HuH-7.5 (cell line): ENCODE measurements at regions not wholly inside any gene's neighbourhood (a gene's known extent, or its start where the extent isn't known, plus 50 kb on each side); places are given as distances from the start of the nearest gene placed in this dataset.
"Not testable (repeated sequence)": the region's sequence is repeated elsewhere in the genome, so short reads cannot be mapped to it uniquely, and the experiment has no call there.

Experiments used
- DNase-seq: peaks from one replicate; pipeline ENCODE4 v3.0.0; 2011; ENCODE audit warnings: low spot score

DNA sequence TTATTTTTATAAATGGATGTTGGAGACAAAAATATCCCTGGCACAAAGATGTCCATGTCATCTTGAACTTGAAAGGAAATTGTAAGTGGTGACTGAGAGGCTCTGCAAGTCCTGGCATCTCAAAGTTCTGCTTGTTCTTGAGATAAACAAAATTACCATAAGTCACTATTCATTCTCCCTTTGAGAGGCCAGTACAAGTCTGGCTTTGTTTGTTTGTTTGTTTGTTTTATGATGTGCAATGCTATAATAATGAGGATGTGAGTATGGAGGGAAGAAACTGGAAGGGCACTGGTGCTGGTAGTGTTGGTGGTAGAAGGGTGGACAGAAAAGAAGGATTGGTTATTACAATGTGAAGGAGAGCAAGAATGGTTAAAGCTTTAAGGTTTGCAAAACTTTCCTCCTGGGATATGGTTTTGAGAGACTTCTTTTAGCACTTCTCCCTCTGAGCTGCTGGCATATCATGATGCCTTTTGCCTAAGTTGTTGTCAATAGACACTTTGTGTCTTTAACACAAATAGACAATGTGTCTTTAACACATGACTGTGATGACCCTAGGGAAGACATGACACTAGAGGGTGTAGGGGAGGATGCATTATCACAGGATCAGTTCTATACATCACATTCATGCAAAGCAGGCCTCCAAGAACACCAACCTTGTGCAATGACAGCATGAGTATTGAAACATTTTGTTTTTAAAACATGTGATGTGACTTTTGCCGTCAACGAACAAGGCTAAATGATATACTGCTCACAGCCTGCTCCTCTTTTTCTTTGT, 880.5 kb upstream of the GOT2 start:
- no peak for DNase-seq

DNA sequence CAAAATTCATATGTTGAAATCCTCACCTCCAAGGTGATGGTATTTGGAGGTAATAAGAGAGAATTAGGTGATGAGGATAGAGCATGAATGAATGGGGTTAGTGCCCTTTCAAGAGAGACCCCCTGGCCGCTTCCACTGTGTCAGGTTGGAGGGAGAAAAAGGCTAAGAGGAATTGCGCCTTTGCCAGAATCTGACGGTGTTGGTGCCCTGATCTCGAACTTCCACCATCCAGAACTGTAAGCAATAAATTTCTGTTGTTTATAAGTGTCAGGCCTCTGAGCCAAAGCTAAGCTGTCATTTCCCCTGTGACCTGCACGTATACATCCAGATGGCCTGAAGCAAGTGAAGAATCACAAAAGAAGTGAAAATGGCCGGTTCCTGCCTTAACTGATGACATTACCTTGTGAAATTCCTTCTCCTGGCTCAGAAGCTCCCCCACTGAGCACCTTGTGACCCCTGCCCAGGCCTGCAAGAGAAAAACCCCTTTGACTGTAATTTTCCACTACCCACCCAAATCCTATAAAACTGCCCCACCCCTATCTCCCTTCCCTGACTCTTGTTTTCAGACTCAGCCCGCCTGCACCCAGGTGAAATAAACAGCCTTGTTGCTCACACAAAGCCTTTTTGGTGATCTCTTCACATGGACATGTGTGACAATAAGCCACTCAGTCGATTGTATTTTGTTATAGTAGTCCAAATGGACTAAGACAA, 878.9 kb upstream of the GOT2 start:
- not testable (repeated sequence) for DNase-seq

GRCh38 chr16:59612094-59612493, 878.0 kb upstream of the GOT2 start:
- DNase-seq, result no peak

GRCh38 chr16:59611556-59611955, 877.4 kb upstream of the GOT2 start:
- no peak for DNase-seq

GRCh38 chr16:59605706-59606105, 871.6 kb upstream of the GOT2 start:
- DNase-seq, result no peak

GRCh38 chr16:59604354-59604753, 870.2 kb upstream of the GOT2 start:
- no peak for DNase-seq

GRCh38 chr16:59601452-59601851, 867.3 kb upstream of the GOT2 start:
- no peak for DNase-seq

DNA sequence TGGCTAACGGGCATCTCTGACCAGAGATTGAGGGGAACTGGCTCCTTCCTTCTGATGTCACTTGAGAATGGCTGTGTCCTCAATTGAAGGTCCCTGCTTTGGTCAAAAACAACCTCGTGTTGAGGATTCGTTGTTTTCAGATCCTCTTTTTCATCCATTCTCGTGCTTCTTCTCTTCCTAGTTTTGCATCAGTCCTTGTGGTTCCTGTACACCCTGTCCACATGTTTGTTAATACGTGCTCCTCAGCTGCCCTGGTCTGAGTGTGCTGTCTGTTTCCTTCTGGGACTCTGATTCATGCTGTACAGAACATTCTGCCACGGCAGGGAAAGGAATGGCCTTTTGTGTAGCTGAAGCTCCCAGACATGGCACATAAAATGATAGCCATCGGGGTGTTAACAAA, 863.2 kb upstream of the GOT2 start:
- DNase-seq, result no peak

GRCh38 chr16:59596693-59597092, 862.6 kb upstream of the GOT2 start:
- DNase-seq, result no peak

DNA sequence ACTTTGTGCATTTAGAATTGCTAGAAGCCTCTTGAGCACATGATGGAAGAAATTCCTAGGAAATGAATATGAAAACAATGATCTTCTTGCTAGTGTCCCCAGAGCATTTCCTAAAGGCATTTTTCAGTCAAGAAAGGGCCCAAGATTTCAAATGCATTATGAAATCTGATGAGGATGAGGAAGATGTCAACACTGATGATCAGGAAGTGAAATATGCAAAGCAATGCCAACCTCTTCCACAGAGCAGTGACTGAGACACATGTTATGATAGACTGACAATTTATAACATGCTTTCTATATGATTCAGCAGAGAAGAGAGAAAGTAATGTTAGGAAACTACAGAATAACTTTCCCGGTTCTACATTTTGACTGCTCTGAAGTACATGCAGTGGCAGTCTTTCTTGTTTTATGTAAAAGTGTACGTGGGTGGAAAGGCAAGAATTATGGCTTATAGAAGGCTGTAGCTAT, 859.1 kb upstream of the GOT2 start:
- no peak for DNase-seq

DNA sequence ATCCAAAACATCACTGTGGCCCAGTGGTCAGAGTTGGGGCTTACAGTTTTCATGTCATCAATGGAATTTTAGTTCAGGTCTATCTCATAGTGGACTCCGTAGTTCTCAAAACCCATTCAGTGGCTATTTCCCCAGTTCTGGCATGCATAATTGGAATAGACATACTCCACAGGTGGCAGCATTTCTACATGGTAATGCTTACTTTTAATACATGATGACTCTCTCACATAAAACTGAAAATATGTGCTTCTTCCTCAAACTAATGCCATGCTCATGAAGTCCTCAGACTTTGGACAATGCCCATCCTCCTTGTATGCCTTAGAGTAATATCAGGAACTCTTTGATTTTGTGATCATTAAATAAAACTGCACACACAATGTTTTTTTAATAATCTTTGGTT, 857.4 kb upstream of the GOT2 start:
- DNase-seq, result no peak

- no peak for DNase-seq
Measured at GRCh38 chr16:59590845-59591244, 856.7 kb upstream of the GOT2 start.

GRCh38 chr16:59586331-59586730, 852.2 kb upstream of the GOT2 start:
- DNase-seq, result no peak

GRCh38 chr16:59574296-59574695, 840.2 kb upstream of the GOT2 start:
- no peak for DNase-seq

DNA sequence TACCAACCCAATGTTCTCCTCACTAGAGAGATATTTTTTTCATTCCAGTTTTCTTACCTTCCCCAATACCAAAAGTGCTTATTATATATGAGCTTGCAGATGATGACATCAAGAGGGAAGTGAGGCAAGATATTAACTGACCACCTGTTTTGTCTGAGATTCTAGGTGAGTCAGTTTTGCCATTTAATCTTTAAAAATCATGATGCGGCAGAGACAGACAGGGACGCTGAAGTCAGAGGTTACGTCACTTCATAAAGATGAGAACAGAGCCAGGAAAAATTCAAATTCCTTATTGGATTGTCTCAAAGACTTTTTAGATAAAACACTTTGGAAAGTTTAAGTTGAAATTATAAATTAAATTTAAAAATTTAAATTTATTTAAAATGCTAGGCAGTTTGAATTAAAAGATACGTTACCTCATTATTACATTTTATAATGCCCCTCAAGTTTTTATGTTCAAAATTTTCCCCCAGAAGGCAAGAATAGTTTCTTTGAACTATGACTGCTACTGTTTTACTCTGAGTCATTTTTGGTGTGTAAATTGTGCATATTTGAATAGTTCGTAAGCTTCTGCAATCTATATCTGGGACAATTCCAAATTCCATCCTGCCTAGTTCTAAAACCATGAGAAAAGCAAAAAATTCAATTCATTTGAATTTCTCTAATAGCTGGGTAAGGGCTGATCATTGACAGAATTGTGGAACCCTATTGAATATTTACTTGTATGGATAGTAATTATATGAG, 839.6 kb upstream of the GOT2 start:
- no peak for DNase-seq

- DNase-seq, result no peak
Measured at GRCh38 chr16:59567496-59567895, 833.4 kb upstream of the GOT2 start.

DNA sequence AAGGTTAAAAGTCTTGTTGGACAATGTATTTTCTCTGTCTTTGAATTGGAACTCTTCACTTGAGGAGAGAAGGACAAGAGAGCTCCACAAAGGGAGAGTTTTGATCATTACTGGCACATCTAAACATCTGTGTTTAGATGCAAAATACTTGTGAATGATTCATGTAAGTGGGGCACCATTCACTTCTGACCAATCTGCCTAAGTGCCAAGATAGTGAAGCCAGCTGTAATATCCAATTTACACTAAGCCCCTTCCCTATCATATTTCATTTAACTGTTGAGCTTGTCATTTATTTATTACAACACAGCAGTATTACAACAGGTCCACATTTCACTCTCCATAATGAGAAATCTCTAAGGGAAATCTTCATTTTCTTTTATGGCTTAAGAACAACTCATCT, 832.3 kb upstream of the GOT2 start:
- no peak for DNase-seq

- no peak for DNase-seq
Measured at GRCh38 chr16:59558679-59559078, 824.6 kb upstream of the GOT2 start.

- no peak for DNase-seq
Measured at GRCh38 chr16:59552164-59552563, 818.0 kb upstream of the GOT2 start.

DNA sequence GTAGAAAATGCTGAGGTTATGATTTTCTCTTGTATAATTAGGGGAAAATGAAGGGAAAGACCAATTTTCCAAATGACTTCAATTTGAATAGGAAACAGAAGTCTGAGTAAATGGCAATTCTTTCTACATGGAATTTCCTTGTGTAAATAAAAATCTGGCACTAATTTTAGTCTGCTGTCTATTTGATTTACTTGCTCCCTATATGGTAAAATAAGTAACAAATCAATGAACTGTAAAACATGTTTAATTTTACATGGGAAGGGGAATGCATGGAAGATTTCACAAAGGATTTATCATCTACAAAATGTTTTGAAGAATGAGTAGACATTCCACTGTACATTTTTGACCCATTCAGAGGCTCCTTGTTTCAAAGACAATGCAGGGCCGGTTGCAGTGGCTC, 811.6 kb upstream of the GOT2 start:
- DNase-seq, result no peak

DNA sequence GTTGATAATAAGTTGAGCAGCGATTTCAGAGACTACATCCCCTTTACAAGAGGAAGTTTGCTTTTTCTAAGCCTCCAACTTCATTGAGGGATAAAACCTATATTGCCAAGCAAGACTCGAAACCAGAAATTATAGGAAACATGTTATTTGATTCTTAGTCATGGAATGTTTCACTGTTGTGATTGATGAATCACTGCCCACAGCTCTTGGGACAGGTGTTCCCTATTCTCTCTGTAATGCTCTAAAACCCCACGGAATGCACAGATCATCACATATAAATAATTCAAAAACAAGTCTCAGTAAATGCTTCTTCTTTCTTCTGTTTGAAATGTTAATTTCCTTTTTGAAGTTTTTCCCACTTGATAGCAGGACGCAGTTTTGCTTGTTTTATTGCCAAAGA, 809.5 kb upstream of the GOT2 start:
- DNase-seq, result no peak

GRCh38 chr16:59540621-59541020, 806.5 kb upstream of the GOT2 start:
- no peak for DNase-seq

- no peak for DNase-seq
Measured at GRCh38 chr16:59535298-59535697, 801.2 kb upstream of the GOT2 start.
